ENCODE measurements at regions not wholly inside any gene's neighbourhood (a gene's known extent, or its start where the extent isn't known, plus 50 kb on each side); places are given as distances from the start of the nearest gene placed in this dataset.
A peak's percentile ranks its signal among the peaks of the same experiment; 100 is the strongest.

DNA sequence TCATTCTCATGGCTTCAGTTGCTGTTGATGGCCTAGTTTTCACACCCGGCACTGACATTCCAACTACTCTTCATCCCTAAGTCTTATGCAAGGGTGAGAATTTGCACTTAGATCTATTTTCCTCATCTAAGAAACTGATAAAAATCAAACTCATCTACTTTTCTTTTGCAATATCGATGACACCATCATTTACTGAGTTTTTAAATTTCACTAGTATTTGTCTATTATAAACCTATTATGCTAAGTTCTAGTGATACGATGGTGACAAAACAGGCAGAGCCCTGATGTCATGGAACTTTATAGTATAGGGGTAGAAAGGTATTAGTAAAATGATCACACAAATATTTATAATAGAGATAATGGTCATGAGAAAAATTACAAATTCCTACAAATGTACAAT lies 167.9 kb upstream of the CITED2 start:
- ATAC-seq = no peak
- peaks cover 14 to 20% of the 10 kb centered on the region in 2 donors for H3K4me1 ChIP-seq

DNA sequence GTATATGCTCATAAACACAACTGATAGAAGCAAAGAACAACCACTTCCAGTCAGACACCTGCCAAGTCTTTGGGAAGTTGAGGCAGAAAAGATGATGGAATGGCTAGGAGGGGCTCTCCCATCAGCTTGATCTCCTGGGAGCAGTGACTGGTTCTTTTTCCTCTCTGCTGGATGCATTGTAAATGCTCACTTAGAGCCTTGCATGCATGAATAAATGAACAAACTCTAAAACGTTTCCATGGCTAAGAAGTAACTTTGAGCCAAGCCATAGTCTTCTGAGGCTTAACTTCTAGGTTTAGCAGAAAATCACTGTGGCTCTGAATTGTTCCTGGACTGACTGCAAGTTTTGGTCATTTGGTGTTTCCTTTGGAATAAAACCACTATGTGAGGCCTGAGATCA lies 166.4 kb upstream of the CITED2 start:
- H3K4me1 ChIP-seq = peaks cover 11 to 12% of the 10 kb centered on the region in 2 donors
- in situ Hi-C loops (cut with MboI; ENCODE audit: low sequenced_read_pairs in 4 of 4) (no loop called here), intact Hi-C loops (cut with DNase I; ENCODE audit: low total_unique reads) (loop anchor here (2.0 kb wide), 1 partner anchor 166 kb away; the partner anchor contains the start of gene CITED2)
- DNase-seq (no peak), ATAC-seq (no peak)
- no peak overlapping the region for H3K4me3 ChIP-seq
- H3K9me3 ChIP-seq = no peaks in the 10 kb centered on the region
- no peaks in the 10 kb centered on the region for H3K27me3 ChIP-seq
- H3K36me3 ChIP-seq = no peaks in the 10 kb centered on the region
- H3K27ac ChIP-seq = no peak overlapping the region
- TF ChIP-seq, protein P1, sequence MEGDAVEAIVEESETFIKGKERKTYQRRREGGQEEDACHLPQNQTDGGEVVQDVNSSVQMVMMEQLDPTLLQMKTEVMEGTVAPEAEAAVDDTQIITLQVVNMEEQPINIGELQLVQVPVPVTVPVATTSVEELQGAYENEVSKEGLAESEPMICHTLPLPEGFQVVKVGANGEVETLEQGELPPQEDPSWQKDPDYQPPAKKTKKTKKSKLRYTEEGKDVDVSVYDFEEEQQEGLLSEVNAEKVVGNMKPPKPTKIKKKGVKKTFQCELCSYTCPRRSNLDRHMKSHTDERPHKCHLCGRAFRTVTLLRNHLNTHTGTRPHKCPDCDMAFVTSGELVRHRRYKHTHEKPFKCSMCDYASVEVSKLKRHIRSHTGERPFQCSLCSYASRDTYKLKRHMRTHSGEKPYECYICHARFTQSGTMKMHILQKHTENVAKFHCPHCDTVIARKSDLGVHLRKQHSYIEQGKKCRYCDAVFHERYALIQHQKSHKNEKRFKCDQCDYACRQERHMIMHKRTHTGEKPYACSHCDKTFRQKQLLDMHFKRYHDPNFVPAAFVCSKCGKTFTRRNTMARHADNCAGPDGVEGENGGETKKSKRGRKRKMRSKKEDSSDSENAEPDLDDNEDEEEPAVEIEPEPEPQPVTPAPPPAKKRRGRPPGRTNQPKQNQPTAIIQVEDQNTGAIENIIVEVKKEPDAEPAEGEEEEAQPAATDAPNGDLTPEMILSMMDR (IDR thresholded peaks at IDR 0.05 in 4 of 5, conservative IDR thresholded peaks at IDR 0.05 in 1 of 5) = no peak
- no peak for TF ChIP-seq POLR2A (IDR thresholded peaks at IDR 0.05)

More for the DNA sequence above, 167.9 kb upstream of the CITED2 start:
- no peak for DNase-seq
- in situ Hi-C loops (cut with MboI; ENCODE audit: low sequenced_read_pairs in 4 of 4) (no loop called here), intact Hi-C loops (cut with DNase I; ENCODE audit: low total_unique reads) (no loop called here)
- no peaks in the 10 kb centered on the region for H3K9me3 ChIP-seq
- H3K27me3 ChIP-seq = no peaks in the 10 kb centered on the region
- no peak overlapping the region for H3K27ac ChIP-seq
- H3K36me3 ChIP-seq = no peaks in the 10 kb centered on the region
- TF ChIP-seq POLR2A (IDR thresholded peaks at IDR 0.05) = no peak
- TF ChIP-seq, protein P1 (IDR thresholded peaks at IDR 0.05 in 4 of 5, conservative IDR thresholded peaks at IDR 0.05 in 1 of 5) = no peak
- no peak overlapping the region for H3K4me3 ChIP-seq

DNA sequence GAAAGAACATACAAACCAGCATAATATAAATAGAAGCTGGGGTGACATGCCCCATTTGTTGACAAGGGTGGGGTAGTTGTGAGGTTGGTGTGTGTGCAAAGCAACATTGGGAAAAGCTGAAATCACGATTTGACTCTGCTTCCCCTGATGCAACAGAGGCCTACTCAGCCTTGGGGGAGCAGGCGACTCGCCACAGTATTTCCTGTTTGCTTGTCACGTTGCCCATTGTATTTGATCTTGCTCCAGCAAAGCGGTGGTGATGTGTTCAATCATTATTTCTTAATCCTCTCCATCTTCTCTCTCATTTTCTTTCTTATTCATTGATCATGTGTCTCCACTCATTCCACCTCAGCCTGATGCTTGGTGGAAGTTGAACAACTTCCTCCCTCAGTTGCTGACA lies 165.8 kb upstream of the CITED2 start:
- peaks cover 11 to 12% of the 10 kb centered on the region in 2 donors for H3K4me1 ChIP-seq
- TF ChIP-seq POLR2A (IDR thresholded peaks at IDR 0.05) = no peak
- TF ChIP-seq, protein P1 (IDR thresholded peaks at IDR 0.05 in 4 of 5, conservative IDR thresholded peaks at IDR 0.05 in 1 of 5) = no peak
- in situ Hi-C loops (cut with MboI; ENCODE audit: low sequenced_read_pairs in 4 of 4) (no loop called here), intact Hi-C loops (cut with DNase I; ENCODE audit: low total_unique reads) (loop anchor here (2.0 kb wide), 1 partner anchor 165 kb away; the partner anchor contains the start of gene CITED2)
- H3K4me3 ChIP-seq = peak overlapping the region in 1 of 4 donors; percentile 23
- no peaks in the 10 kb centered on the region for H3K9me3 ChIP-seq
- peak; percentile 19 to 46 for DNase-seq
- no peaks in the 10 kb centered on the region for H3K36me3 ChIP-seq
- ATAC-seq = peak; percentile 30 to 34
- peak overlapping the region; percentile 72 to 77 (median 74) for H3K27ac ChIP-seq
- no peaks in the 10 kb centered on the region for H3K27me3 ChIP-seq

DNA sequence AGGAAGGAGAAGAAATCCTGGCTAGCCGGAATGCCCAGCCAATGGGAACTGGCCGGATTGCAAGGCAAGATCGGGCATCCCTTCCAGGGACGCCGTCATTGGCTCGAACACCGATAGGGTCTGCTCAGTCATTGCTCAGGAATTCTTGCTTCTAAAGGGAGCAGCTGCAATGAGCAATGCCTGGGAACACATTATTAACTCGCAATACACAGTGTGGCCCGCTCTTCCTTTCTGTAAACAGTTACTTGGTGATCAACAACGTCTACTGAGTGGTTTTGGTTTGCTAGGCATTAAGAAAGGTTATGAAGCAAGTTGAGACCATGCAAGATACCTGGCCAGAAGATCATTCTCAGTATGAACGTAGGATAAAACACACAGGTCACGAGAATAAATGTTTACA lies 165.4 kb upstream of the CITED2 start:
- TF ChIP-seq POLR2A (IDR thresholded peaks at IDR 0.05) = no peak
- TF ChIP-seq, protein P1 (IDR thresholded peaks at IDR 0.05 in 4 of 5, conservative IDR thresholded peaks at IDR 0.05 in 1 of 5) = no peak
- ATAC-seq = peak; percentile 99 to 100
- H3K27ac ChIP-seq = peak overlapping the region; percentile 72 to 77 (median 74)
- peak overlapping the region in 1 of 4 donors; percentile 23 for H3K4me3 ChIP-seq
- no peaks in the 10 kb centered on the region for H3K9me3 ChIP-seq
- intact Hi-C loops (cut with DNase I; ENCODE audit: low total_unique reads) = loop anchor here (2.0 to 5.0 kb wide), 2 partner anchors 165 to 222 kb away; partner anchors contain the start of gene CITED2
- DNase-seq = peak; percentile 68 to 80
- in situ Hi-C loops (cut with MboI; ENCODE audit: low sequenced_read_pairs in 4 of 4) = no loop called here
- H3K4me1 ChIP-seq = peaks cover 11 to 12% of the 10 kb centered on the region in 2 donors
- no peaks in the 10 kb centered on the region for H3K27me3 ChIP-seq
- no peaks in the 10 kb centered on the region for H3K36me3 ChIP-seq

DNA sequence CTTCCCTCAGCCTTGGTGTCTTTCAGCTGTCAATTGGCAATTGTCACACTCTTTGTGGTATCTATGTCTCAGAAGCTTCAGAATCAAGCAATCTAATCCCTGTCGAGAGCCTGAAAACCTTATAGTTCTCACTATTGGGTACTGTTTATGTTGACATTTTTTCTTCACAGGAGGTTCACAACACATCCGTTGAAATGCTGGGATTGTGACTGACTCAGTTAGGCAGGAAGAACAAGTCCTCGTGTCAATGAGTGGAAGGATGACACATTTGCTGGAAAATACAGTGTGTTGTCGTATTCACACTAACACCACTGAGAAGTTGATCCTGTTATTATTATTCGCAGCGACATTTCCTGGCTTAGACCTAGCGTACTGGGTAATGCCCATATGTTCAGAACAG lies 163.9 kb upstream of the CITED2 start:
- in situ Hi-C loops (cut with MboI; ENCODE audit: low sequenced_read_pairs in 4 of 4) = no loop called here
- no peak overlapping the region for H3K4me3 ChIP-seq
- H3K9me3 ChIP-seq = no peaks in the 10 kb centered on the region
- H3K36me3 ChIP-seq = no peaks in the 10 kb centered on the region
- TF ChIP-seq POLR2A (IDR thresholded peaks at IDR 0.05) = no peak
- intact Hi-C loops (cut with DNase I; ENCODE audit: low total_unique reads) = loop anchor here (5.0 kb wide), 1 partner anchor 224 kb away; no protein-coding TSS in a partner anchor
- no peak overlapping the region for H3K27ac ChIP-seq
- no peak for DNase-seq
- ATAC-seq = no peak
- H3K4me1 ChIP-seq = peaks cover 17 to 25% of the 10 kb centered on the region in 2 donors
- no peaks in the 10 kb centered on the region for H3K27me3 ChIP-seq
